HCT116 (cell line): ENCODE measurements at regions not wholly inside any gene's neighbourhood (a gene's known extent, or its start where the extent isn't known, plus 50 kb on each side); places are given as distances from the start of the nearest gene placed in this dataset.

Experiments
- ATAC-seq: fragments of 200-7000 bp; cut with Tn5 transposase; 2 replicates; pipeline ENCODE4 v1.9.1; 2020; ENCODE audit warnings: mild to moderate bottlenecking, moderate library complexity
- BruUV-seq: library from RNA; stranded (reverse); fragments of 400-500 nt; replicated peaks from 2 replicates; lab custom pipeline; 2021; lab: Mats Ljungman, UMichigan
- CTCF ChIA-PET: fragments of 300-600 bp; sonication (Branson Sonifier 250); formaldehyde crosslinking; loops from one replicate; lab custom pipeline; 2021; ENCODE audit warnings: antibody characterized with exemption; lab: Charles Lee
- POLR2A ChIA-PET: fragments of 300-600, 350-600 bp; sonication (Branson Sonifier 250); formaldehyde crosslinking; loops from one replicate; lab custom pipeline; 2021; ENCODE audit warnings: antibody characterized with exemption; lab: Charles Lee
- RAD21 ChIA-PET, 2 experiments: fragments of 300-600 bp; sonication (Branson Sonifier 250); formaldehyde crosslinking; loops; one replicate each; lab custom pipeline; 2023; ENCODE audit warnings: low total read pairs in 2 of 2; ENCODE audit not compliant: uncharacterized antibody in 2 of 2, unreplicated experiment in 2 of 2, low non-redundant PET in 1 of 2; lab: Charles Lee
- DNase-seq: peaks from one replicate; pipeline ENCODE4 v3.0.0-alpha.2; 2010; ENCODE audit warnings: low read depth, low spot score
- H2AFZ ChIP-seq: fragments of 200-600 bp; shearing (Covaris generic), sonication (generic); 2 replicates; pipeline ENCODE4 v1.6.1; 2017; ENCODE audit warnings: low read depth, mixed run types, mixed read lengths, antibody characterized with exemption, low read length; ENCODE audit not compliant: poor library complexity, severe bottlenecking
- H3K27ac ChIP-seq: 2 replicates; pipeline ENCODE4 v1.5.1; 2012; ENCODE audit warnings: low read depth, low read length
- H3K27me3 ChIP-seq: fragments of 200-600 bp; sonication (generic); 2 replicates; pipeline ENCODE4 v1.6.1; 2016; ENCODE audit warnings: mixed run types, low read length, mixed read lengths; ENCODE audit not compliant: insufficient read depth
- H3K36me3 ChIP-seq, 2 experiments: fragments of 200-500 bp in 1 of 2; fragments of 200-600 bp in 1 of 2; sonication (Bioruptor generic) in 1 of 2; sonication (generic) in 1 of 2; 2 replicates each; pipeline versions ENCODE4 v1.5.1 to v1.6.1; 2014 to 2016; ENCODE audit warnings: low read length in 2 of 2, inconsistent platforms in 1 of 2, mixed read lengths in 1 of 2, mixed run types in 1 of 2; ENCODE audit not compliant: insufficient read depth in 2 of 2, control insufficient read depth in 1 of 2
- H3K4me1 ChIP-seq, 2 experiments: fragments of 200-600 bp in 1 of 2; sonication (generic) in 1 of 2; 2 replicates each; pipeline versions ENCODE4 v1.5.1 to v1.6.1; 2012 to 2017; ENCODE audit warnings: low read length in 2 of 2, inconsistent platforms in 1 of 2, mild to moderate bottlenecking in 1 of 2, mixed read lengths in 1 of 2, mixed run types in 1 of 2, moderate library complexity in 1 of 2; ENCODE audit not compliant: insufficient read depth in 2 of 2, control insufficient read depth in 1 of 2
- H3K4me2 ChIP-seq: fragments of 200-600 bp; sonication (generic); 2 replicates; pipeline ENCODE4 v1.6.1; 2017; ENCODE audit warnings: mixed run types, low read length, mixed read lengths
- H3K4me3 ChIP-seq, 2 experiments: fragments of 200-600 bp in 1 of 2; sonication (generic) in 1 of 2; replicated peaks in 1 of 2; 2 replicates each; pipeline ENCODE4 v1.5.1; 2011 to 2016; ENCODE audit warnings: low read length in 2 of 2, control low read depth in 1 of 2, low read depth in 1 of 2, mild to moderate bottlenecking in 1 of 2, mixed read lengths in 1 of 2, mixed run types in 1 of 2
- H3K79me2 ChIP-seq: fragments of 200-600 bp; sonication (generic); 2 replicates; pipeline ENCODE4 v1.6.1; 2017; ENCODE audit warnings: mild to moderate bottlenecking, mixed run types, low read length, moderate library complexity, mixed read lengths; ENCODE audit not compliant: insufficient read depth
- H3K9ac ChIP-seq: fragments of 200-600 bp; sonication (generic); 2 replicates; pipeline ENCODE4 v1.6.1; 2016; ENCODE audit warnings: low read length, mixed read lengths
- H3K9me2 ChIP-seq: fragments of 200-600 bp; sonication (generic), shearing (Covaris generic); 2 replicates; pipeline ENCODE4 v1.6.1; 2017; ENCODE audit warnings: mixed run types, mild to moderate bottlenecking, moderate library complexity; ENCODE audit not compliant: insufficient read depth
- H3K9me3 ChIP-seq, 2 experiments: fragments of 200-500 bp in 1 of 2; fragments of 200-600 bp in 1 of 2; sonication (Bioruptor generic) in 1 of 2; sonication (generic) in 1 of 2; 2 replicates each; pipeline ENCODE4 v1.6.1; 2014 to 2017; ENCODE audit warnings: low read length in 2 of 2, mixed read lengths in 2 of 2, inconsistent platforms in 1 of 2, low read depth in 1 of 2, mild to moderate bottlenecking in 1 of 2, mixed run types in 1 of 2, moderate library complexity in 1 of 2; ENCODE audit not compliant: control insufficient read depth in 1 of 2, insufficient read depth in 1 of 2
- H4K20me1 ChIP-seq: fragments of 200-600 bp; sonication (generic), shearing (Covaris generic); 2 replicates; pipeline ENCODE4 v1.6.1; 2017; ENCODE audit warnings: mixed run types, mild to moderate bottlenecking, moderate library complexity; ENCODE audit not compliant: insufficient read depth
- ATF3 ChIP-seq: IDR thresholded peaks from 2 replicates; pipeline ENCODE4 v1.6.1; 2012
- CBX3 ChIP-seq: IDR thresholded peaks from 2 replicates; pipeline ENCODE4 v1.6.1; 2012; ENCODE audit warnings: low read depth
- CEBPB ChIP-seq: IDR thresholded peaks from 2 replicates; pipeline ENCODE4 v1.6.1; 2012; ENCODE audit warnings: low read depth
- EGR1 ChIP-seq: IDR thresholded peaks from 2 replicates; pipeline ENCODE4 v1.6.1; 2012; ENCODE audit warnings: low read depth
- ELF1 ChIP-seq: IDR thresholded peaks from 2 replicates; pipeline ENCODE4 v1.6.1; 2012; ENCODE audit warnings: low read depth, borderline replicate concordance
- EZH2 ChIP-seq: fragments of 200-600 bp; sonication (generic); IDR thresholded peaks from 2 replicates; pipeline ENCODE4 v1.6.1; 2017; ENCODE audit warnings: antibody characterized with exemption, mixed run types
- EZH2phosphoT487 ChIP-seq: fragments of 200-600 bp; IDR thresholded peaks from 2 replicates; pipeline ENCODE4 v1.6.1; 2018; ENCODE audit warnings: antibody characterized with exemption, borderline replicate concordance
- JUND ChIP-seq: IDR thresholded peaks from 2 replicates; pipeline ENCODE4 v1.6.1; 2012
- POLR2A ChIP-seq: IDR thresholded peaks from 2 replicates; pipeline ENCODE4 v1.7.0; 2011; ENCODE audit warnings: borderline replicate concordance; ENCODE audit not compliant: insufficient read depth, insufficient read length; ENCODE audit errors: extremely low read depth
- REST ChIP-seq: IDR thresholded peaks from 2 replicates; pipeline ENCODE4 v1.6.1; 2012; ENCODE audit warnings: low read depth
- SIN3A ChIP-seq: IDR thresholded peaks from 2 replicates; pipeline ENCODE4 v1.6.1; 2012; ENCODE audit warnings: low read depth
- SP1 ChIP-seq: IDR thresholded peaks from 2 replicates; pipeline ENCODE4 v1.6.1; 2012; ENCODE audit warnings: low read depth
- SRF ChIP-seq: IDR thresholded peaks from 2 replicates; pipeline ENCODE4 v1.6.1; 2012; ENCODE audit warnings: low read depth
- TCF7L2 ChIP-seq: IDR thresholded peaks from 2 replicates; pipeline ENCODE4 v1.7.0; 2011; ENCODE audit warnings: borderline replicate concordance, inconsistent platforms; ENCODE audit not compliant: insufficient read depth, insufficient read length; ENCODE audit errors: extremely low read depth
- YY1 ChIP-seq: IDR thresholded peaks from 2 replicates; pipeline ENCODE4 v1.6.1; 2011; ENCODE audit warnings: low read length, low read depth, moderate library complexity, mild to moderate bottlenecking; ENCODE audit not compliant: insufficient replicate concordance; ENCODE audit errors: extremely low read depth
- ZBTB33 ChIP-seq: IDR thresholded peaks from 2 replicates; pipeline ENCODE4 v1.6.1; 2011; ENCODE audit warnings: mild to moderate bottlenecking, low read length, moderate library complexity; ENCODE audit not compliant: insufficient replicate concordance; ENCODE audit errors: extremely low read depth
- ZFX ChIP-seq: fragments of 450-650 bp; IDR thresholded peaks from 2 replicates; pipeline ENCODE4 v1.6.1; 2017
- ZNF274 ChIP-seq: fragments of 200-500 bp; sonication (Bioruptor generic); IDR thresholded peaks from 2 replicates; pipeline ENCODE4 v1.6.1; 2014; ENCODE audit warnings: mild to moderate bottlenecking, low read depth, low read length, inconsistent platforms
- intact Hi-C: fragments of 100-400 bp; cut with micrococcal nuclease; formaldehyde crosslinking; loops from 2 replicates; pipeline ENCODE4 v1.10.0; 2022
- TF ChIP-seq, protein P1 (sequence below): IDR thresholded peaks from 2 replicates; pipeline ENCODE4 v1.6.1; 2012
- TF ChIP-seq, protein P2 (sequence below), 3 experiments: fragments of 200-600 bp in 1 of 3; sonication (generic) in 1 of 3; IDR thresholded peaks in 2 of 3; conservative IDR thresholded peaks in 1 of 3; 2 replicates each; pipeline ENCODE4 v1.5.1; 2012 to 2017; ENCODE audit warnings: low read depth in 2 of 3, low read length in 2 of 3, antibody characterized with exemption in 1 of 3, borderline replicate concordance in 1 of 3, control low read depth in 1 of 3, mild to moderate bottlenecking in 1 of 3, mixed read lengths in 1 of 3, mixed run types in 1 of 3, moderate library complexity in 1 of 3; ENCODE audit not compliant: insufficient read depth in 1 of 3

- Histone ChIP-seq H3K27ac (no peak overlapping the region), H2AFZ (no peak overlapping the region), H3K4me1 (no peaks in the 10 kb centered on the region), H3K27me3 (no peaks in the 10 kb centered on the region), H3K79me2 (no peaks in the 10 kb centered on the region), H4K20me1 (no peaks in the 10 kb centered on the region)
- RAD21 ChIA-PET, result no interaction called here
- CTCF ChIA-PET, result no interaction called here
- TF ChIP-seq JUND (no peak), CEBPB (no peak), ELF1 (no peak), ZNF274 (no peak), SIN3A (no peak), SP1 (no peak), EGR1 (no peak), POLR2A (no peak), CBX3 (no peak), ZBTB33 (no peak), ZFX (no peak), ATF3 (no peak), EZH2 (no peak), TCF7L2 (no peak), EZH2phosphoT487 (no peak), REST (no peak), SRF (no peak), YY1 (no peak)
- TF ChIP-seq, protein P1, sequence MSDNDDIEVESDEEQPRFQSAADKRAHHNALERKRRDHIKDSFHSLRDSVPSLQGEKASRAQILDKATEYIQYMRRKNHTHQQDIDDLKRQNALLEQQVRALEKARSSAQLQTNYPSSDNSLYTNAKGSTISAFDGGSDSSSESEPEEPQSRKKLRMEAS, result no peak
- TF ChIP-seq, protein P2, sequence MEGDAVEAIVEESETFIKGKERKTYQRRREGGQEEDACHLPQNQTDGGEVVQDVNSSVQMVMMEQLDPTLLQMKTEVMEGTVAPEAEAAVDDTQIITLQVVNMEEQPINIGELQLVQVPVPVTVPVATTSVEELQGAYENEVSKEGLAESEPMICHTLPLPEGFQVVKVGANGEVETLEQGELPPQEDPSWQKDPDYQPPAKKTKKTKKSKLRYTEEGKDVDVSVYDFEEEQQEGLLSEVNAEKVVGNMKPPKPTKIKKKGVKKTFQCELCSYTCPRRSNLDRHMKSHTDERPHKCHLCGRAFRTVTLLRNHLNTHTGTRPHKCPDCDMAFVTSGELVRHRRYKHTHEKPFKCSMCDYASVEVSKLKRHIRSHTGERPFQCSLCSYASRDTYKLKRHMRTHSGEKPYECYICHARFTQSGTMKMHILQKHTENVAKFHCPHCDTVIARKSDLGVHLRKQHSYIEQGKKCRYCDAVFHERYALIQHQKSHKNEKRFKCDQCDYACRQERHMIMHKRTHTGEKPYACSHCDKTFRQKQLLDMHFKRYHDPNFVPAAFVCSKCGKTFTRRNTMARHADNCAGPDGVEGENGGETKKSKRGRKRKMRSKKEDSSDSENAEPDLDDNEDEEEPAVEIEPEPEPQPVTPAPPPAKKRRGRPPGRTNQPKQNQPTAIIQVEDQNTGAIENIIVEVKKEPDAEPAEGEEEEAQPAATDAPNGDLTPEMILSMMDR (IDR thresholded peaks at IDR 0.05 in 2 of 3, conservative IDR thresholded peaks at IDR 0.05 in 1 of 3; ENCODE audit: borderline replicate concordance in 1 of 3, insufficient read depth in 1 of 3, low read depth in 2 of 3, low read length in 2 of 3), result no peak
- TF ChIP-seq, all 23 proteins: peak for 0
- POLR2A ChIA-PET, result no interaction called here
- DNase-seq, result no peak
- H3K9me2 ChIP-seq, result no peaks in the 10 kb centered on the region
- H3K4me2 ChIP-seq, result no peak overlapping the region
- no peaks in the 10 kb centered on the region for H3K36me3 ChIP-seq
- H3K4me3 ChIP-seq, result no peak overlapping the region
- H3K9ac ChIP-seq, result no peak overlapping the region
- intact Hi-C loops, result no loop called here
- no peak for ATAC-seq
- BruUV-seq, result no TSS peak
- no peaks in the 10 kb centered on the region for H3K9me3 ChIP-seq
Observed at GRCh38 chr2:142725386-142725785, 152.1 kb upstream of the KYNU start.
